CD4-positive, alpha-beta T cell treated with Interleukin-4 for 4 hours (primary cell): ENCODE measurements at regions not wholly inside any gene's neighbourhood (a gene's known extent, or its start where the extent isn't known, plus 50 kb on each side); places are given as distances from the start of the nearest gene placed in this dataset.

ENCODE experiments used
- DNase-seq: peaks from one replicate; pipeline ENCODE4 v3.0.0-alpha.2; 2020

- no peak for DNase-seq
Measured at GRCh38 chr4:138740816-138741745, 274.5 kb upstream of the NOCT start.

GRCh38 chr4:138736362-138736761 lies 279.2 kb upstream of the NOCT start:
- DNase-seq: no peak

- DNase-seq: no peak
Measured at GRCh38 chr4:138734746-138735145, 280.8 kb upstream of the NOCT start.

- no peak for DNase-seq
Measured at GRCh38 chr4:138728566-138728965, 287.0 kb upstream of the NOCT start.

DNA sequence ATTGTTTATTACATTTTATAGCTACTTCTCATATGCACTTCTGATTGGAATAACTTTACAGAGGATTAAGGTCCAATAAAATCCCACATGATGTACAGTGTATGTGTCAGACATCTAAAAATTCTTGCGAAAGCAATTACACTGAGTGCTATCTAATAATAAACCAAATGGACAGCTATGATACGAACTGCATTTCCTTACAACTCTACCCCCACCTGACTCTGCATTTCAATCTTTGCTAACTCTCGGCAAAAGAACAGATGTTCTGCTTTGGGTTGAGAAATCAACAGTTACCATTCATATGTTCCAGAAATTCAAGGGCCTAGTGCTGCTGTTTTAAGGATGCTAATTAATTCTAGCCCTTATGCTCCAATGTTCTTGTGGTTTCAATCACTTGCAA lies 287.9 kb upstream of the NOCT start:
- no peak for DNase-seq

DNA sequence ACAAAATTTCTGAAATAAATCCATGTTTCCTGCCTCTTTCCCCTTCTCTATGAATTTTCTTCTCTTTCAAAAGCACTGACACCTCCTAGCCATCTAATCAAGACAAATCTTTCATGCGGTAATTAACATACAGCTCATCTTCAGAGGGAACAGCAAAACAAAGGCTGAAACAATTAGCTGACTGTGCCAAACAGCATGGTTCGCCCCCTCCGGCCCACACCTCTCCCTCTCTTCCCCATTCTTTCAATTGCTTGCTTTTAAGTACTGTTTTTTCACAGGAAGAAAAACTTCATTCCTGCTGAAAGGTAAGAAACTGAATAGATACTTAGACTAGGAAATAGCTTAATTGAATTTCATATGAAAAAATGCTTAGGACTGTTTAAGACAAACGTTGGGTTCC lies 291.1 kb upstream of the NOCT start:
- no peak for DNase-seq

- no peak for DNase-seq
Measured at GRCh38 chr4:138716559-138717335, 298.8 kb upstream of the NOCT start.

GRCh38 chr4:138710297-138710696 lies 305.3 kb upstream of the NOCT start:
- no peak for DNase-seq

DNA sequence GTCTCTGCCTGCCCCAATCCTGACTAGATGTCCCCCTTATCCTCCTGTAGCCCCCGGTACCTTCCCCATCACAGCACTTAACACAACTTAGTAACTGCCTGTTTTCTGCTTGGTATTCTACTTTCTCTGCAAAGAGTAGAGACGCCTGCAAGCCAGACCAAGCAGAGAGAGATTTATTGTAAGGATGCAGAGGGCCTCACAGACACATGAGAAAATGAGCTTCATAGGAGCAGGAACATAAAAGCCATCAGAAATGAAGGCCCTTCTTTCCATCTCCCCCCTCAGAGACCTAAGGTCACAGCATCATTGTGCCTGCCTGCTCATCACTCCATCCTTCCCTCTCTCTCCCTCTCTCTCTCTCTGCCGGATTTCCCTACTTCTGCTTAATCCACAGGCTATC lies 305.7 kb upstream of the NOCT start:
- no peak for DNase-seq

- DNase-seq: no peak
Measured at GRCh38 chr4:138707746-138708677, 307.6 kb upstream of the NOCT start.

DNA sequence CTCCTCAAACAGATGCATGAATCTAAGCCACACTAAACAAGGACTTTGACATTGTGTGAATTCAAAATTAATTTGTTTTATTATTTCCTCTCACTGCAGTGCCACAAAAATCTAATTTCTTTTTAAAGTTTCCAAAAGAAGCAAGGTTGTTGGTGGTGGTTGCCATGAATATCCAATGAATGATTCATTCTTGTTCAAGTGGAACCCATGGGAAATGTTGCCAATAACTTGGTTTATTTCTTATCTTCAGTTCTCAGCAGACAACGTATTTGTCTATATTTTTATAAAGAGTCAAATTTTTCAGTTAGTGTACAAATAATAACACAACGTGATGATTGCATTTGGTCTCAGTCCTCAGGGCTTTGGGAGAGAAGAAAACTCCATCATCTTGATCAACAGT lies 309.4 kb upstream of the NOCT start:
- no peak for DNase-seq

DNA sequence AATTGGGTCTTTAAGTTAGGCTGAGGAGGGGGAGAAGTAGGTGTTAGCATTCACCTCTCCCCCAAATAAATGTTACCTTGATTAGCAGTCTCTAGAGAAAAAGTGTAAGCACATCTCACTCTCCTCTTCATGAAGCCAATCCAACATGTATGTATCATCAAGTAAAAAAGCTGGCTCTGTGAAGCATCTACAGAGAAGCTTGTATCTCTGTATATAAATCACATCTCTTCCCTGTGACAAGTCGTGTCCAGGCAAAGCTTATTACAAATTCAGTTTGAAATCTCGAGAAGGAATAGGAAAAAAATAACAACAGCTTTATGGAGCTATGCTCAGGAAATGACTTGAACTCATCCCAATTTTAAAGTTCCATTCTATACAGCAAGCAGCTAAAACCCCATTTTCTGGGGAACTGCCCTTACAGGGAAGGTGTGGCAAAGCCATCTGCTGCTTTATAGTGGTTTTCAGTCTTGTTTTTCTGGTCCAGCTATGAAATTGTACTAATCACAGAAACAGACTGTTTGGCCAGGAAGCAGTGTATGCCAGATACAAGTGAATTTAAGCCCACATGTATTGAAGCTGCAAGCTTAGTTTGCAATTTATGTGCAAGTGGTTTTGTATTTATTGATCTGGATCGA lies 313.3 kb upstream of the NOCT start:
- DNase-seq: no peak

GRCh38 chr4:138698641-138699040 lies 316.9 kb upstream of the NOCT start:
- DNase-seq: no peak

GRCh38 chr4:138697851-138698250 lies 317.7 kb upstream of the NOCT start:
- no peak for DNase-seq

DNA sequence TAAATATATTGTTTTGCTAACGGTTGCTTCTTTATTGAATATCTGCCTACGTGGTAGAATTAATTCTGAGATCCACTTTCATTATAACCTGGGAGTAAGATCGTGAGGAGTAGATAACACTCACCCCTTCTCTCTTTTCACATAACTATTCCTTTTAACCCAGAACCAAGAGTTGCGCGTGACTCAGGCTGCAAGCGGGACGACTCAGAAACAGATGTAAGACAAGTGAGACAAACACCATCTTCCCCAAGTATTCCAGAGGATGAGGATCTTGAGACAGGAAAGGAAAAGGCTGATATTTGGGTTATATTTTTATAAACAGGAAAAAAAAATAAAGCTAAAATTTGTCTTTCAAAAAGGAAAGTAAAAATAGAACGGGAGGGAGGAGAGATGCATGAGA lies 318.8 kb upstream of the NOCT start:
- no peak for DNase-seq

GRCh38 chr4:138696058-138696457 lies 319.5 kb upstream of the NOCT start:
- no peak for DNase-seq

DNA sequence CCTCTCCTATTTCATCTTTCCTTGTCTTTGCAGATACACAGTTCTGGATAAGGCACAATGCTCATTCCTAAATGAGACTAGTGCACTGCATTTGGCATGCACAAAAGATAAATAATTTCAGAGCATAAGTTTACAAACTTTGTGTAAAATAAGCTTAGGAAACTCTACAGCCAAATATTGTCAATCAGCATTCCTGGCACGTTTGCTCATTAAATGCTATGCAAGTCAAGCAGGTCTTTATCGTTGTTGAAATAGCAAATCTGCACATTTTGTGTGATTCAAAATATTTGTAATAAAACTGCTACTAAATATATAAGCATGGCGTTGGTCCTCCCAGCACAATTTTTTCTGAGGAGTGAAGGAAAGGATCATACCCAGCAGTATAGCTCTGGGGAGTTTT lies 322.1 kb upstream of the NOCT start:
- no peak for DNase-seq

- DNase-seq: no peak
Measured at GRCh38 chr4:138692411-138692810, 323.2 kb upstream of the NOCT start.

DNA sequence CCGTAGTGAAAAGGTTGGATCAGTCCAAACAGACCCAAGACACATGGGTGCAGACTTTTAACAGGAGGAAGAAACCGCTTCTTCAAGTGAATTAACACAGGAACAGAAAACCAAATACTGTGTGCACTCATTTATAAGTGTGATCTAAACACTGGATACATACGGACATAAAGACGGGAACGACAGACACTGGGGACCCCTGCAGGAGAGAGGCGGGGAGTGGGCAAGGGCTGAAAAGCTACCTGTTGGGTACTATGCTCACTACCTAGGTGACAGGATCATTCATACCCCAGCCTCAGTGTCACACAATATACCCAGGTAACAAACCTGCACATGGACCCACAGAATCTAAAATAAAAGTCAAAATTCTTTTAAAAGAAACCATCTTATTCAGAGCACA lies 326.0 kb upstream of the NOCT start:
- no peak for DNase-seq

DNA sequence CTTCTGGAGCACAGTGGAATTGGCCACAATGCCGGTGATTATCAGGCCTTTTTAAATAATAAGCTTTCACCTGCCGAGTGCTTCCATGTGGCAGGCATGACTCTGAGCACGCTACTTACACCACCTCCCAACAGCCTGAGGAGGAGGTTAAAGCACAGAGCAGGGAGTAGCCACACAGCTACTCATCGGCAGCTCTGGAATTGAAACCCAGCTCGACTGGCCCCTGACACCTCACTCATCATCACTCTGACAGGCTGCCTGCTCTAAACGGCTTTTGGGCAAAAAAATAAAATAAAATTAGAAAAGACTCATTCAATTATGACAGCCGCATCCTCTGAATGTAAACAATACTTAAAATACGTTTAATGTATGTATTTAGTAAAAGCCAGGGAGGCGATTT lies 326.4 kb upstream of the NOCT start:
- no peak for DNase-seq

DNA sequence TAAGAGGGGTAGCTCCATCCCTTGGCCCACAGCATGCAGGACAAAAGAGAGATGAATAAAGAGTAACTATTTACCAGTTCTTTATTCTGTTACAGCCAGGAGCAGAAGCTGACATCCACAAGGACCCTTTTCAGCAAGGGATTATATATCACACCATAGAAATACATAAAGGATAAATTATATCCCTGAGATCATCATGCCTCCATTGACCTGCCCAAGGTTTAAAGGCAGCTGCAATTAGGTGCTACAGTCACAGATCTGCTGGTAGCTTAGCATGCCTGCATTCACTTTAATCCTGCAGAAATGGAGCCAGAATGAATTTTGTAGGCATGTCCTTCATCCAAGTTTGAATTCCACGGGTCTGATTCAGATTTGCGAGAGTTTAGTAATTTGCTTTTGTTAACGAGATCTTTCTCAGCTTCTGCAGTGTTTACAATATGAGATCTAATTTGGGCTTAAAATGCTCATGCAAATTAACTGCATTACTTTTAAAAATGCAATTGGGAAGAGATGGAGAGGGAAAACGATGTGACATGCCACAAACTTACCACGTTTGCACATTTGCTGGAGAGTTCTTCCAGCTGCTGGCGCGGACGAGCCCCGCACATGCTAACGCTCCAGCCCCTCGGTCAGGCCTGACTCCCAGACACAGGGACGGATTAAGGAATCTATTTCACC lies 327.0 kb upstream of the NOCT start:
- DNase-seq: no peak
